ENCODE measurements at regions not wholly inside any gene's neighbourhood (a gene's known extent, or its start where the extent isn't known, plus 50 kb on each side); places are given as distances from the start of the nearest gene placed in this dataset.

DNA sequence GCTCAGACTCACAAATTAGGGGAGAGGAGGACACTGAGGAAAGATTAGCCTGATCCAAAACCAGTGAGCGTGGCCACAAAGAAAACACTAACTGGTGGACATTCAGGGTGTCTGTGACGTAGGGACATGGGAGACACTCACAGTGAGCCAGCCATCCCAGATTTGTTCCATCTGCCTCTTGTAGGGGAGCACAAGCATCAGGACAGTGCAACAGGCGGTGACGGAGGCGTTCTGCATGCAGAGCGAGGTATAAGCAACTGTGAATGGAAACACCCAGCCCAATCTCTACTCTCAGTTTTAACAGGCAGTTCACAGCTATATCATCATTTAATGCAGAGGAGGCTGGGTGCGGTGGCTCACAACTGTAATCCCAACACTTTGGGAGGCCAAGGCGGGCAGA, 52.8 kb upstream of the TOMM7 start:
- ATAC-seq, result no peak

DNA sequence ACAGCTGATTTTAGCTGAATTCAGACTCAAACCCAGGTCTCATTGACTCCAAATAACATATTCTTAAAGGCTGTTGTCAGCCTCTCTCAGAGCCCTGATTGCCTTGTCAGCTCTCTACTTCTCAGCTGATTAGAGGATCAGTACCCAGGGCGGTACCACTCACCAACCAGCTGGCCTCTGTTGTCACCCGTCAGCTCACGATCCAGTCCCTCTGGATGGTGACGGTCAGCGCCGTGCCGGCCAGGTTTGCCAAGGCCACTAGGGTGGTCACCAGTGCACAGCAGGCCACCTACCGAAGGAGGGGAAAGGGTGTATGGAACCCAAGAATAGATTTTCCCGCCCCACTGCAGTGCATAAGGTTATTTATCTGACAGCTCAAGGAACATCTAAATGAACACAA, 52.3 kb upstream of the TOMM7 start:
- ATAC-seq (no peak), DNase-seq (no peak)
- Histone ChIP-seq H3K9me3 (no peaks in the 10 kb centered on the region), H3K4me1 (ENCODE audit: low read depth) (no peaks in the 10 kb centered on the region), H3K36me3 (ENCODE audit: low read depth) (no peaks in the 10 kb centered on the region), H3K4me3 (no peak overlapping the region)
- intact Hi-C loops (cut with DNase I, micrococcal nuclease), result no loop called here
- TF ChIP-seq, protein P1, sequence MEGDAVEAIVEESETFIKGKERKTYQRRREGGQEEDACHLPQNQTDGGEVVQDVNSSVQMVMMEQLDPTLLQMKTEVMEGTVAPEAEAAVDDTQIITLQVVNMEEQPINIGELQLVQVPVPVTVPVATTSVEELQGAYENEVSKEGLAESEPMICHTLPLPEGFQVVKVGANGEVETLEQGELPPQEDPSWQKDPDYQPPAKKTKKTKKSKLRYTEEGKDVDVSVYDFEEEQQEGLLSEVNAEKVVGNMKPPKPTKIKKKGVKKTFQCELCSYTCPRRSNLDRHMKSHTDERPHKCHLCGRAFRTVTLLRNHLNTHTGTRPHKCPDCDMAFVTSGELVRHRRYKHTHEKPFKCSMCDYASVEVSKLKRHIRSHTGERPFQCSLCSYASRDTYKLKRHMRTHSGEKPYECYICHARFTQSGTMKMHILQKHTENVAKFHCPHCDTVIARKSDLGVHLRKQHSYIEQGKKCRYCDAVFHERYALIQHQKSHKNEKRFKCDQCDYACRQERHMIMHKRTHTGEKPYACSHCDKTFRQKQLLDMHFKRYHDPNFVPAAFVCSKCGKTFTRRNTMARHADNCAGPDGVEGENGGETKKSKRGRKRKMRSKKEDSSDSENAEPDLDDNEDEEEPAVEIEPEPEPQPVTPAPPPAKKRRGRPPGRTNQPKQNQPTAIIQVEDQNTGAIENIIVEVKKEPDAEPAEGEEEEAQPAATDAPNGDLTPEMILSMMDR (IDR thresholded peaks at IDR 0.05), result no peak

More for the DNA sequence above, 52.8 kb upstream of the TOMM7 start:
- no peak for DNase-seq
- no peaks in the 10 kb centered on the region for H3K36me3 ChIP-seq (ENCODE audit: low read depth)
- no peaks in the 10 kb centered on the region for H3K4me1 ChIP-seq (ENCODE audit: low read depth)
- H3K4me3 ChIP-seq, result no peak overlapping the region
- no peaks in the 10 kb centered on the region for H3K9me3 ChIP-seq
- TF ChIP-seq, protein P1 (IDR thresholded peaks at IDR 0.05), result no peak
- intact Hi-C loops (cut with DNase I, micrococcal nuclease), result no loop called here

Measured in mucosa of descending colon (tissue), 3 donors.